ENCODE measurements at regions not wholly inside any gene's neighbourhood (a gene's known extent, or its start where the extent isn't known, plus 50 kb on each side); places are given as distances from the start of the nearest gene placed in this dataset.

- no peak for TF ChIP-seq CTCF (IDR thresholded peaks at IDR 0.05 in 2 of 3, conservative IDR thresholded peaks at IDR 0.05 in 1 of 3; ENCODE audit: borderline replicate concordance in 1 of 3, insufficient read depth in 1 of 3, low read depth in 2 of 3, low read length in 2 of 3)
- TF ChIP-seq REST (IDR thresholded peaks at IDR 0.05; ENCODE audit: low read depth): no peak
- TF ChIP-seq YY1 (IDR thresholded peaks at IDR 0.05; ENCODE audit: extremely low read depth, insufficient replicate concordance, low read depth, low read length): no peak
- TF ChIP-seq ATF3 (IDR thresholded peaks at IDR 0.05): no peak
- no peak for TF ChIP-seq EZH2 (IDR thresholded peaks at IDR 0.05)
- TF ChIP-seq ZNF274 (IDR thresholded peaks at IDR 0.05; ENCODE audit: low read depth, low read length): no peak
- no peak for TF ChIP-seq CEBPB (IDR thresholded peaks at IDR 0.05; ENCODE audit: low read depth)
- no peak for TF ChIP-seq POLR2AphosphoS5 (IDR thresholded peaks at IDR 0.05; ENCODE audit: low read depth, low read length)
- TF ChIP-seq SP1 (IDR thresholded peaks at IDR 0.05; ENCODE audit: low read depth): no peak
- no peak for TF ChIP-seq MAX (IDR thresholded peaks at IDR 0.05)
Observed at GRCh38 chr7:98729121-98729520, 112.0 kb downstream of the NPTX2 start.

Measured in HCT116 (cell line).